Pancreas (tissue), 10 donors: ENCODE measurements at regions not wholly inside any gene's neighbourhood (a gene's known extent, or its start where the extent isn't known, plus 50 kb on each side); places are given as distances from the start of the nearest gene placed in this dataset.

Source experiments
- ATAC-seq, 4 donors: fragments of 200-7000 bp; cut with Tn5 transposase; one replicate each; pipeline versions ENCODE4 v1.8.0 to v1.9.1; 2020; ENCODE audit warnings: mild to moderate bottlenecking in 4 of 4, moderate library complexity in 4 of 4
- DNase-seq, 6 donors: peaks; one replicate each; pipeline ENCODE4 v3.0.0-alpha.2; 2020
- FAIRE-seq: peaks from 2 replicates; lab custom pipeline; 2012; peaks lifted over from hg19 to GRCh38; lab: Jason Lieb, UNC
- H3K27ac ChIP-seq, 4 donors: fragments of 200-600 bp; sonication (generic); 1 replicate in 3 of 4; 2 replicates in 1 of 4; pipeline versions ENCODE4 v1.5.0 to v1.8.0; 2020
- H3K27me3 ChIP-seq, 4 donors: fragments of 200-600 bp; one replicate each; pipeline ENCODE4 v1.8.0; 2021
- H3K36me3 ChIP-seq, 3 donors: fragments of 200-600 bp; sonication (generic) in 1 of 3; one replicate each; pipeline versions ENCODE4 v1.5.0 to v1.8.0; 2020 to 2021
- H3K4me1 ChIP-seq, 3 donors: fragments of 200-600 bp; one replicate each; pipeline ENCODE4 v1.8.0; 2021
- H3K4me3 ChIP-seq, 4 donors: fragments of 200-600 bp; sonication (generic) in 2 of 4; one replicate each; pipeline versions ENCODE4 v1.5.0 to v1.8.0; 2020 to 2021
- H3K9me3 ChIP-seq, 4 donors: fragments of 200-600 bp; one replicate each; pipeline ENCODE4 v1.8.0; 2021
- CTCF ChIP-seq, 4 donors: fragments of 200-600 bp; sonication (generic) in 3 of 4; IDR thresholded peaks; one replicate each; pipeline versions ENCODE4 v1.5.0 to v1.8.0; 2021; ENCODE audit warnings: antibody characterized with exemption in 4 of 4
- WGBS, 2 donors: extraction: QIAGEN DNeasy Blood & Tissue Kit; methylation state at CpG; one replicate each; pipeline ENCODE4 v1.1.7; 2013; 5-methylcytosine and 5-hydroxymethylcytosine counted together
- intact Hi-C, 3 donors: fragments of 100-400 bp; cut with DNase I; formaldehyde crosslinking; loops; one replicate each; pipeline versions ENCODE4 v1.11.1 to v1.14.2; 2022
- donor health status: healthy with polysubstance abuse.
- donor health status: DM: no; HTN: no; CAD: no; lungs with moderate emphysema.
- donor health status: DM: no; HTN: no; CAD: no.
- donor health status: control.
- donor health status: control.
- donor health status: Bipolar disorder and iron deficiency.
- donor health status: DM: yes; HTN: yes; CAD: no.
- donor health status: DM: no; HTN: no; CAD: no.
- donor health status: DM: no; HTN: no; CAD: no.
- donor health status: DM: yes; HTN: yes; CAD: no.

- ATAC-seq (no peak), FAIRE-seq (no peak), DNase-seq (no peak)
- no peaks in the 10 kb centered on the region for H3K27me3 ChIP-seq
- TF ChIP-seq CTCF (IDR thresholded peaks at IDR 0.05) = no peak
- no peak overlapping the region for H3K4me3 ChIP-seq
- no peaks in the 10 kb centered on the region for H3K4me1 ChIP-seq
- no peak overlapping the region for H3K27ac ChIP-seq
- H3K9me3 ChIP-seq = no peaks in the 10 kb centered on the region
- no peaks in the 10 kb centered on the region for H3K36me3 ChIP-seq
- 22 to 24% methylated on average over 1 of the region's 1 CpG for WGBS, 2 donors
- intact Hi-C loops = no loop called here
These were observed 192.5 kb downstream of the TECRL start for GRCh38 chr4:64216741-64217140.

GRCh38 chr4:64205376-64205775, 203.9 kb downstream of the TECRL start:
- no peak for ATAC-seq
- H3K27me3 ChIP-seq = no peaks in the 10 kb centered on the region
- intact Hi-C loops = no loop called here
- no peaks in the 10 kb centered on the region for H3K9me3 ChIP-seq
- no peak for FAIRE-seq
- DNase-seq = no peak
- H3K27ac ChIP-seq = no peak overlapping the region
- no peaks in the 10 kb centered on the region for H3K36me3 ChIP-seq
- no peaks in the 10 kb centered on the region for H3K4me1 ChIP-seq
- TF ChIP-seq CTCF (IDR thresholded peaks at IDR 0.05) = no peak
- WGBS, 2 donors = 42 to 46% methylated on average over 3 of the region's 3 CpGs
- no peak overlapping the region for H3K4me3 ChIP-seq

GRCh38 chr4:64200001-64200555, 209.2 kb downstream of the TECRL start:
- TF ChIP-seq CTCF (IDR thresholded peaks at IDR 0.05) = no peak
- no peak overlapping the region for H3K27ac ChIP-seq
- 54 to 56% methylated on average over 2 of the region's 2 CpGs for WGBS, 2 donors
- intact Hi-C loops = no loop called here
- no peak for FAIRE-seq
- no peaks in the 10 kb centered on the region for H3K9me3 ChIP-seq
- H3K36me3 ChIP-seq = no peaks in the 10 kb centered on the region
- no peak overlapping the region for H3K4me3 ChIP-seq
- DNase-seq = no peak
- no peak for ATAC-seq
- H3K27me3 ChIP-seq = no peaks in the 10 kb centered on the region
- H3K4me1 ChIP-seq = no peaks in the 10 kb centered on the region

DNA sequence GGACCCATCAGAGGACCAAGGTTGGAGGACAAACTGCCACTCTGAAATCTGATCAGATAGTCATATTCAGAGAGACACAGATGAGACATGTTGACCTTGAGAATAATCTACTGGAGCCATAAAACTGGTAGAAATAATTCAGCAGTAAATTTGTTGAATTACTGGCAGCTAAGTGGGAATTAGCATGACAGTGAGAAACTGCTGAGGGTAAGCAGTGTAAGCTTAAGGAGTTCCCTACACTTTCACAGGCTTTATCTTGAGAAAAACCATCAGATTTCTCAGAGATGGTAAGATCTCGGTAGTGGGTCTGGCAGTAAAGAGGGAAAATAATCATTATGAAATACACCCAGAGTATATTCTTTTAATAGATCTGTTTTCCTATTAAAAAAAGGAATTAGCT, 213.7 kb downstream of the TECRL start:
- WGBS, 2 donors = 47 to 48% methylated on average over 1 of the region's 1 CpG

More for the DNA sequence above, 213.7 kb downstream of the TECRL start:
- FAIRE-seq = no peak
- Histone ChIP-seq H3K4me3 (no peak overlapping the region), H3K27me3 (no peaks in the 10 kb centered on the region), H3K4me1 (no peaks in the 10 kb centered on the region), H3K9me3 (no peaks in the 10 kb centered on the region), H3K36me3 (no peaks in the 10 kb centered on the region), H3K27ac (no peak overlapping the region)
- intact Hi-C loops = no loop called here
- TF ChIP-seq CTCF (IDR thresholded peaks at IDR 0.05) = no peak
- DNase-seq = no peak
- no peak for ATAC-seq
